ENCODE measurements at regions not wholly inside any gene's neighbourhood (a gene's known extent, or its start where the extent isn't known, plus 50 kb on each side); places are given as distances from the start of the nearest gene placed in this dataset.
"Not testable (repeated sequence)": the region's sequence is repeated elsewhere in the genome, so short reads cannot be mapped to it uniquely, and the experiment has no call there.

DNA sequence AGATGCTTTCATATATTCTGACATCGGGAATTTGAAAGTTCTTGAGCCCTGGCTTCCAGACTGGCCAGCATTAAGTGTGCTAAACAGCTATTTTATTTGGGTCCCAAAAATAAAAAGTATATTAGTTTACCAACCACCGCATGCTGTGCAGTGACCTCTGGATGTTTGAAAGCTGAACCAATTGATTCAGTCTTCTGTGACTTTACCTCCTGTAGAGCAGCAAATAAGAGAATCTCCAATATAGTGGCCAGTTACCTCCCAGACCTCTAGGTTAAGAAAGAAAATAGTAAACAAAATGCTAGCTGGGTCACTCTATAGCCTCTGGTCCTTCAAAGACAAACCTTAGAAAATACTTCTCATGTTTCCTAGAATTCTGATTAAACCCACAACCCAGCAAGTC, 424.6 kb upstream of the NFE2L3 start:
- H3K4me3 ChIP-seq (ENCODE audit: low read depth, low read length) = no peak overlapping the region

DNA sequence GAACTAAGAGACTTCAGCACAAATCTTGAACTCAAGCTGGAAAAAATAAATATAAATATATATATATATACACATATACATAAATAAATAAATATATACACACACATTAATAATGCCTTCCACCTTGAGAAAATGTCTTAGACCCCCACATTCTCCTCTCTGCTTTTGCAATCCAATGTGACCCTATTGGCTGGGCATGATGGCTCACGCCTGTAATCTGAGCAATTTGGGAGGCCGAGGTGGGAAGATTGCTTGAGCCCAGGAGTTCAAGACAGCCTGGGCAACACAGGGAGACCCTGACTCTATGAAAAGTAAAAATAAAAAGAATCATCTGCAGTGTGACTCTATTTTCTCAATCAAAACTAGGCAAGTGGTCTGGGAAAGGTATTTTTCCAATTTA, 424.1 kb upstream of the NFE2L3 start:
- no peak overlapping the region for H3K4me3 ChIP-seq (ENCODE audit: low read depth, low read length)

DNA sequence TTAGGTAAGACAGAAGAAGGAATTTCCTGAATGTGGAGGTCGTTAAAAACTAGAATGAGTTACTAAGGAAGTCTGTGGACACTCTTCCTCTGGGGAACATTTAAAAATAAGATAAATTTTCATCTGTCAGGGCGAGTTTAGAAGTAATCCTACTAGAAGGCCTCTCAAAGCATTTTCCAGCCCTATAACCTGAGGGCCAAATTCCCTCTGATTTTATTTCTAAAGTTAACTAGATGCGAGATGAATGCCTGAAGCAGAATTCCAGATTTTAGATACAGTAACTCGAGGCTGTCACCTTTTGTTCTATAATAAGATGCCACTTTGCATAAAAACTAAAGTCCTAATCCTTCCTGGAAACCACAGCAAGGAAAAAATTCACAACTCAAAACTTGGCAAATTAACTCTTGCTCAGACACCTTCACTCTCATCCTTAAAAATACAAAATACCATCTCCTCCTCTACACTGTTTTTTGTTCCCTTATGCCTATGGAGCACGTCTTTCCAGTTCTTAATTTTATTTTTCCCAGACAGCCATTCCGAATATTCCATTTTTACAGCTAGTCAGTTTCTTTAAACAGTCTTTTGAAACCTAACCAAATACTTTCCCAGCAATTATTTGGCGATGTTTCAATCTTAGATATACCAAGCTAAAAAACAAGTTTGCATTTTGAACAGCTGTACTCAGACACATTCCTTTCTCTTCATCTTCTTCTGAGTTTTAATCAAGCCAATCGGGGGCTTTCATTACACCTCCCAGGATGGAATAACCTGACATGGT, 420.7 kb upstream of the NFE2L3 start:
- no peak overlapping the region for H3K4me3 ChIP-seq (ENCODE audit: low read depth, low read length)

DNA sequence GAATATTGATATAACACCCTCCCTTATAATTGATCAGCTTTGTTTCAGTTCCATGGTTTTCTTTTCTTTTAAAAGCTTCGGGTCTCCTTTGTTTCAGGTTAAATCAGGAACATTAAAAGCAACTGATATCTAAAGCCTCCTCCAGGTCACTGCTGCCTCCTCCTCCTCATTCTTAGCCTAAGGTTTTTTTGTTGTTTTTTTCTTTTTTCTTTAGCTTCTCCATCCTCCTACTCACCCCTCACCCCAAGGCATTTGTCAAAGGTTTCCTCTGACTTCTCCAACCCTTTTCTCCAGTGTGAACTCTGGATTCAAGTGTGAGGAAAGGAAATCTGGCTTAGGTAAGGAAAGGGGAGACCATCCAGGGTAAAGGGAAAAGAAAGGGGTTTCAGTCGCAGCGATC, 420.2 kb upstream of the NFE2L3 start:
- no peak overlapping the region for H3K4me3 ChIP-seq (ENCODE audit: low read depth, low read length)

DNA sequence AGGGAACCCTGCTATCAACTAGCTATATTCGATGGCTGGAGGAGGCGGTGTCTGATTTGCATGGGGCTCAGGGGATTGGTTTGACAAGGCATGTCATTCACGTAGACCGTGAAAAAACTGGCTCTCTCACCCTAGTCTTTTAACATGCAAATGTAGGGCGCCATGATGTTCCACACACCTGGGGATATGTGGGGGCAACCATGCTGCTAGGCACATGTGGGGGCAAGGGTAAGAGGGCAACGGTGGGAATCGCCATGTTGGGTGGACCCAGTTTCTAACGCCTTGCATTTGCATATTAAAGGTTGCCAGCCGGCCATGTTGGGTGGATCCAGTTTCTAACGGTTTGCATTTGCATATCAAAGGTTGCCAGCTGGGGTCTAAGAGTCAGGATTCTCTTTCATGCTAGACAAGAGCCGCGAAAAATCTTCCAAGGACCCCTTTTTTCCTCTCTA, 419.2 kb upstream of the NFE2L3 start:
- H3K4me3 ChIP-seq (ENCODE audit: low read depth, low read length) = no peak overlapping the region

- H3K4me3 ChIP-seq (ENCODE audit: low read depth, low read length) = no peak overlapping the region
Observed at GRCh38 chr7:25735674-25736242, 416.2 kb upstream of the NFE2L3 start.

- H3K4me3 ChIP-seq (ENCODE audit: low read depth, low read length) = no peak overlapping the region
Observed at GRCh38 chr7:25738528-25738927, 413.5 kb upstream of the NFE2L3 start.

- no peak overlapping the region for H3K4me3 ChIP-seq (ENCODE audit: low read depth, low read length)
Observed at GRCh38 chr7:25739143-25739542, 412.9 kb upstream of the NFE2L3 start.

DNA sequence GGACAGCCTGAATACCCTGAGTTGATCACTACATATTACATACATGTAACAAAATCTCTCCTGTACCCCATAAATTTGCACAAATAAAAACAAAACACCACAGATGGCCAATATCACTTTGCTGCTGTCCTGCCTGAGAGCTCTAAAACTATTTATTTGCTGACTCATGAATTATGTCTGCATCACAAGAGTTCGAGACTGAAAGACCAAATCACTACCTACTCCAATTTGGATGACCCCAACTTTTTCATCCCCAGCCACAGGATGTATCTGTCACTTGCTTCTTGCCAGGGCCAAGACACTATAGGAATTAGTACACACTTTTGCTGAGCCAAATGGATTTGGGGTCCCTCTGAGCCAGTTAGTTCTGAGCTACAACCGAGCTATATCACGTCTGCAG, 409.7 kb upstream of the NFE2L3 start:
- H3K4me3 ChIP-seq (ENCODE audit: low read depth, low read length) = no peak overlapping the region

DNA sequence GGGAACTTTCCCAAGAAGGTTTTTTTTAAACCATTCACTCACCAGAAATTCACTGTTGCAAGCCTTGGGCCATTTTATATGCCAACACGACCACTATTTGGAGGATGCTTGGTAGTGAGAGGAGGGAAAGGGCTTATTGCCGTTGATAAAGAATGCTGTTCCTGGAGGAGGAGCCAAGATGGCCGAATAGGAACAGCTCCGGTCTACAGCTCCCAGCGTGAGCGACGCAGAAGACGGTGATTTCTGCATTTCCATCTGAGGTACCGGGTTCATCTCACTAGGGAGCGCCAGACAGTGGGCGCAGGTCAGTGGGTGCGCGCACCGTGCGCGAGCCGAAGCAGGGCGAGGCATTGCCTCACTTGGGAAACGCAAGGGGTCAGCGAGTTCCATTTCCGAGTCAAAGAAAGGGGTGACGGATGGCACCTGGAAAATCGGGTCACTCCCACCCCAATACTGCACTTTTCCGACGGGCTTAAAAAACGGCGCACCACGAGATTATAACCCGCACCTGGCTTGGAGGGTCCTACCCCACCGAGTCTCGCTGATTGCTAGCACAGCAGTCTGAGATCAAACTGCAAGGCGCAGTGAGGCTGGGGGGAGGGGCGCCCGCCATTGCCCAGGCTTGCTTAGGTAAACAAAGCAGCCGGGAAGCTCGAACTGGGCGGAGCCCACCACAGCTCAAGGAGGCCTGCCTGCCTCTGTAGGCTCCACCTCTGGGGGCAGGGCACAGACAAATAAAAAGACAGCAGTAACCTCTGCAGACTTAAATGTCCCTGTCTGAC, 408.1 kb upstream of the NFE2L3 start:
- not testable (repeated sequence) for H3K4me3 ChIP-seq (ENCODE audit: low read depth, low read length)

- H3K4me3 ChIP-seq (ENCODE audit: low read depth, low read length) = no peak overlapping the region
Observed at GRCh38 chr7:25750744-25751508, 401.1 kb upstream of the NFE2L3 start.

- no peak overlapping the region for H3K4me3 ChIP-seq (ENCODE audit: low read depth, low read length)
Observed at GRCh38 chr7:25752154-25752553, 399.8 kb upstream of the NFE2L3 start.

GRCh38 chr7:25752967-25753791, 398.8 kb upstream of the NFE2L3 start:
- H3K4me3 ChIP-seq (ENCODE audit: low read depth, low read length) = no peak overlapping the region

DNA sequence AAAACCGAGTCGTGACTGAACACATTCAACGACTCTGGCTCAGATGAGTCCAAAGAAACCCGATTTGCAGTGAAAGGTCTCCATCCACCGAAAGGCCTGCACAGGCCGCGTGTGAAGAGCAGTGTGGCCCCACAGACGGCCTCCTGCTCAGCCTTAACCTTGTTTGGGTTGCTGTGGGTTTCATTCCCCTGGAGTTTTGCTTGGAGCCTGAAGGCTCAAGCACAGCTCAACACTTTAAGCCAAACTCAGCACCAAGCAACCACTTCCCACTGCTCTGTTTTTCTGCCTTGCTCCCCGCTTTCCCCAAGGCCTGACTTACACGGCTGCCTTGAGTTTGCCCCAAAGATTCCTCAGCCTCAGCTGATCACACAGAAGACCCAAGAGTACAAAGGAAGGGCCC, 398.2 kb upstream of the NFE2L3 start:
- no peak overlapping the region for H3K4me3 ChIP-seq (ENCODE audit: low read depth, low read length)

DNA sequence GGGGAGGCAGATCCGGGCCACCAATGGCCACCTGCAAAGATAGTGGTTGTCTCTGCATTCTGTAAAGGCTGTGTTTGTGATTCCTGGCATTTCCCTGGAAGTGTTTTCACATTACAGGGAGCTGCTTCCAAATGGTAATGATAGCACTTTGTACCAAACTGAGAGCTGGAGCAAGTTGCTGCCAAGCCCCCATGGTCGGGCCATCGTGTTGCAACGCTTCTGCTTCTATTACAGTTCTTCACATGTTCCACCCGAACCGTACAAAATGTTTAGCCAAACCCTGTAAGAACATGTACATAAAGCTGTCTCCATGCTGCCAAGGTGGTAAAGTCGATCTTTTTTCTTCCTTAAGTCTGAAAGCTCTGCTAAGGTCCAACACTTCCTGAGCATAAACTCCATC, 397.7 kb upstream of the NFE2L3 start:
- no peak overlapping the region for H3K4me3 ChIP-seq (ENCODE audit: low read depth, low read length)

DNA sequence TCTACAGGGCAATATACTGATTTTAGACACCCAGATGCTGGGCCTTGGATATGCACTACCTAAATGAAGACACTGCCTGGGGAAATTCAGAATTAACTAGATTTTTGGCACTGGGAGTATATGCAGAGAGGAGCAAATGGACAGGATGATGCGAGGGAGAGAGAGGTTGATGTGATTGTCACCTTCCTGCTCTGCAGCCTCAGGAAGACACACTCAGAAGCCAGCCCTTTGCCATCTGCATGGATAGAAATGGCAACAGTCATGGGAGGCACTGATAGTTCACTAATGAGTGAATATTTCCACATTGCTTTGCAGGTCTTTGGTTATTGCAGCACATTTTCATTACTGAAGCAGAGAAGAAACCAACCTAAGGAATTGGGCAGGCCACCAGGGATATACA, 397.2 kb upstream of the NFE2L3 start:
- H3K4me3 ChIP-seq (ENCODE audit: low read depth, low read length) = no peak overlapping the region

GRCh38 chr7:25756601-25757000, 395.4 kb upstream of the NFE2L3 start:
- H3K4me3 ChIP-seq (ENCODE audit: low read depth, low read length) = no peak overlapping the region

GRCh38 chr7:25758559-25758958, 393.4 kb upstream of the NFE2L3 start:
- H3K4me3 ChIP-seq (ENCODE audit: low read depth, low read length) = no peak overlapping the region

GRCh38 chr7:25759286-25759685, 392.7 kb upstream of the NFE2L3 start:
- no peak overlapping the region for H3K4me3 ChIP-seq (ENCODE audit: low read depth, low read length)

- no peak overlapping the region for H3K4me3 ChIP-seq (ENCODE audit: low read depth, low read length)
Observed at GRCh38 chr7:25759748-25760147, 392.2 kb upstream of the NFE2L3 start.

Measured in iPS-11a (cell line).